Embryonic facial prominence (tissue), 1 donor: ENCODE measurements at regions not wholly inside any gene's neighbourhood (a gene's known extent, or its start where the extent isn't known, plus 50 kb on each side); places are given as distances from the start of the nearest gene placed in this dataset.

Source experiments
- DNase-seq: peaks from one replicate; pipeline ENCODE4 v3.0.0-alpha.2; 2016; ENCODE audit errors: extremely low spot score

DNA sequence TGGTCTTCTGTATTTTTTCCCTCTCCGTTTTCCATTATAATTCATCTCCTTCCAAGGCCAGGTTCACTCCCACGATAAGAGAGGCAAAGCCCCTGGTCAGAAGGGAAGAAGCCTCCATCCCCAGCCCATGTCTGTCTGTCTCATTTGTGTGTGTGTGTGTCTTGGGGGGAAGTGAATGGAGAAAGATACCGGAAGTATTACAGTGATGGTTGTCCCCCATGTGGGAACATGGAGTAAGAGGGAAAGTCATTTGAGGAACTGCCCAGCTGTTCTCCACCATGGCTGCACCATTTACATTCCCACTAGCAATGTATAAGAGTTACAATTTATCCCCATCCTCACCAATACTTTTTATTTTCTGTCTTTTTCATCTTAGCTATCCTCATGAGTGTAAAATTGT, 113.6 kb upstream of the ATP8B1 start:
- DNase-seq: no peak

DNA sequence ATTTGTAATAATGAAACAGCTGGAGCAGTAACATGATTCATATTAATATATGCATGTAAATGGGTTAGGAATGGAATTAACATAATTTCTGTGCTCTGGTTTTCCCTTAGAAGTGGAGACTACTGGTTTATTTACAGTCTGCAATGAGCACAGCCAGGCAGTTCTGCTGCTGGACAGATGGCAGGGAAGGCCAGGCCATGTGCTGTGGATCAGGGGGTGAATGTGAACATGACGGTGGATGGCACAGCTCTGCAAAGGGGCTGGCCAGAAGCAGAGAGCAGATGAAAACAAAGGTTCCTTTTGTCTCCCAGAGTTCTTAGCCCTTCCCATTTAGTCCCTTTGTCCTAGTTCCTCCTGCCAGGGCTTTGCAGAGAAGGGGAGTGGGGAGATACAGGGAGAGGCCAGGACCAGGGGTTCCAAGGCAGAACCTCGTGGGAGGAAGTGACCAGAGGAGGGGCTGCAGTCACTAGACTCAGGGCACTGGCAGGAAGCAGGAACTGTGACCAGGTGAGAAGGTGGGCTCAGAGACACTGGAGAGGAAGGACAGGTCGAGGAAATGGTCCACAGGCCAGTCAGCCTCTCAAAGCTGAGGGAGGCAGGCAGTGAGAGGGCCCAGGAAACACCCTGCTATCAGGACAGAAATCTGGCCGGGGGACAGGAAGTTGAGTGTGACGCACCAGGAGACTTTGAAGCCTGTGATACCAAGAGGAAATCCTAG, 112.9 kb upstream of the ATP8B1 start:
- no peak for DNase-seq

DNA sequence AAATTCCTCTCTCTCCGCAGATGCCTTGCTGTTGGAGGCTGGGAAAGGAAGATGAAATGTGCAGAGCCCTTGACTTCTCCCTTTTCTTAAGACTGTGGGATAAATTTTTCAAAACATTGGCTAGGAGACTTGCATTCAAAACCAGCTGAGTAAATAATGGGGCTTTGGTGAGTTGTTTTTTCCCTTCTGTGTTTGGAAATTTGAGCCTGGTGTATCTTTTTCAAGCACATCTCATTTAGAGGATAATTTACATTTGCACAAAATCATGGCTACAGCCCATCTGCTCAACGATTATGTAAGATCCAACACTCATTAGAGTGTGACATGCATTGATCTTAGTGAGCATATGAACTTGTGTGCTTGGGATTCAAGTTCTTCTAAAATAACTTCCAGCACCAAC, 112.1 kb upstream of the ATP8B1 start:
- DNase-seq: no peak

DNA sequence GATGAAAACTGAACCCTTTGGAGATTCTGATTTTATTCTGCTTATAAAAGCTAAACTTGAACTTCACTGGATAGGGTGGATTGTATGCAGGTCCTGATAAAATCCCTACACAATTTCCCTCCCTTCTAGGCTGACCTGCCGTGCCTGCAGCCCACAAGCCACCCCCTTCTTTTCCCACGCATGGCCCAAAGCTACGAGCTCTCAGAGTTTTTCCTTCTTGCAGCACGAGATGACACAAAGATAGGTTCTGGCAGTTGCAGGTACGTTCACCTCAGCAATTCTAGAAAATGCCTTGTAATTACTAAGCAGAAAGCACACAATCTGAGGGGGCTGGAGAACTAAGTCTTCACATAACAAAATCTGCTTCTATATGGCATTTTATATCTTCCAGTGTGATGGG, 110.6 kb upstream of the ATP8B1 start:
- no peak for DNase-seq

DNA sequence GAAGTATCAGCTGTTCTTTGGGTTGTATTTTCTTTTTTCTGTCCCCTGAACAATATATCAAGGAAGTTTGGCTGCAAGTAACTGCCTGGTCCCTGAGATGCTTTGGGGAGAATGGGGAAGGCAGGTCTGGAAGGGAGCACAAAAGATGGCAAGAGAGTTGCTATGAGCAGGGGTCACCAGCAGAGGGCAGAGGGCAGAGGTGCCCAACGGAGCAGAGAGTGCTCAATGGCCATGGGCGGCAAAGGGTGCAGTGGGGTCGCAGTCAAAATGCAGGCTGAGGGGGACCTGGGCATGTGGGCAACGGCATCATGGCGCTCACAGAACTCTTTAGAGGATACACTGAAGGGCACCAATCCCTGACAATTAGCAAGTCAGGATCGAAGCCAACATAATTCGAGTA, 107.7 kb upstream of the ATP8B1 start:
- no peak for DNase-seq

DNA sequence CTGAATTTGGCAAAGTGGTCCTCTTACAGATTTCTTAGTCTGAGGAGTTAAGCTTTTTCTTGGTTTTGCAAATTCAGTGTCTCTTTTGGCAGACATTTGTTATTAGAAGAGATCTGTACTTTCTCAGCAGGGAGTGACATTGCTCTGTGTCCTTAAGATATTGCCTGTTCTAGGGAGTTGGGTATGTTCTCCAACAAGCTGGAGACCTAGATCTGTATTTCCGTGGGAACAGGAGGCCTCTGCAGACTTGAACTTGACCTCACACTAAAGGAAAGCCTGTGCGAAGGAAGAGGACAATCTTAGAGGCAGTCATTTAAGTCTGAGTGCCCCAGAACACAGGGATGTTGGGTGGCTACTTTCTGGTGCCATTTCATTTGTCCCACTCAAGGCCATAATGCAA, 107.0 kb upstream of the ATP8B1 start:
- no peak for DNase-seq

DNA sequence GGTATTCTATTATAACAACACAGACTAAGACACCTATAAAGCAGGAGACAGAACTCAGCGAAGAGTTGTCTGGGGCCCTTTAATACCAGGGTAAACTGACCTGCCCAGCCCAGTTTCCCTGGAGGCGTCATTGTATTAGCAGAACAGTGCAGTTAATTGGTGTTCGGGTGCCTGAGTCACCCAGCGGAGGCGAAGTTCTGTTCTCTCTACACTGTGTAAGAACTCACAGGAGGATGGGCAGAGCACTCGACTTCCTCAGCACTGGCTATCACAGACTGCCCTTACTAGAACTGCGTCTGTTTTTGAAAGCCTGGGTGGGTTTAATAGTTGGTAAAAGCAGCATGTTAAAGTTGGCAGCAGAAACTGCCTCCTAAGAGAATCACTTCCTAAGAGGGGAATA, 106.5 kb upstream of the ATP8B1 start:
- no peak for DNase-seq

DNA sequence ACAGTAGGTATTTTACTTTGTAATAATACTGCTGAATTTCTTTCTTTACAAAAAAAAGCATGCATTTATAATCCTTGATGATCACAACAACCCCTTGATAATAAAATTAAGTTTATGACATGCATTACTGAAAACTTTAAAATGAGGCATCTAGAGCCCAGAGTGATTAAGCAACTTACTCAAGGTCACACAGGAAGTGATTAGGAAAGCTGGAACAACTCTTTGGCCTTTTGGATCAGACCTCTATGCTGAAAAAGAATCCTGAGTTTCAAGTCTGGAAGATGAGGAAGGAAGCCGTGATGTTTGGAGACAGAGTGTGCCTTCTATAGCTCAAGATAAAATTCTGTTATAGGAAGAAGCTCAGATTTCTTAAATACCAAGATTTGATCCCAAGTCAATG, 105.0 kb upstream of the ATP8B1 start:
- DNase-seq: no peak

DNA sequence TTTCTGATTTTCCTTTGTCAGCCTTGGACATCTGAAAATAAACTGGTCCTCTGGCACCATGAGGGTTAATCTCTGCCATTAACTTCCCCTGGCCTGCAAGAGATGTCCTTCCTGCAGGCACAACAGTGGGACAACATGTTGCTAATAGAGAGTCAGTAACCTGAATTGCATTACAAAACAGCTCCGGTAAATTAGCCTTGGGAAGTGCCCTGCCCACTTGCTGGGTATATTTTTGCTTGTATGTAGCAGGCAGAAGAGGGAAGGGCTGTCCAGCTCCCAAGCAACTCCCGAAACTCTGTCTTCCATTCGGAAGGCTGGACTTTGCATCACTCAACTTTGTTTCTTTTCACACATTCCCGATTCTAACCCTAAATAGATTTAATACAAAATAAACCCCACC, 104.4 kb upstream of the ATP8B1 start:
- DNase-seq: no peak

DNA sequence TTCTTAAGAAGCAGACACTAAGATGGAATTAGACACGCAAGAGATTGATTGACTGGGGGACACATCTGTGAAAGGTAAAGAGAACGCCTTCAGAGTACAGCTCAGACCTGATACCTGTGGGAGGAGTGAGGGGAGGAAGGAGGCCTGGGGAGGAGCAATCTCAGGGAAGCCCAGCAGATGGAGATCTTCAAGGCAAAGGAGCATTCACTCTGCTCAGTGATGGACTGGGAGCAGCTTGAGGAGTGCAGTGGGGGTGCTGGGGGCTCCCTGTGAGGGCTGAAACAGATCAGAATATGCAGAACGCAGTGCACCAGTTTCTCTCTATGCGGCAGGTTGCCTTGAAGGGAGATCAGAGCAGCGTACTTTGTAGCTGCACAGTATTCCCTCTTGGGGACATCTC, 103.7 kb upstream of the ATP8B1 start:
- no peak for DNase-seq

DNA sequence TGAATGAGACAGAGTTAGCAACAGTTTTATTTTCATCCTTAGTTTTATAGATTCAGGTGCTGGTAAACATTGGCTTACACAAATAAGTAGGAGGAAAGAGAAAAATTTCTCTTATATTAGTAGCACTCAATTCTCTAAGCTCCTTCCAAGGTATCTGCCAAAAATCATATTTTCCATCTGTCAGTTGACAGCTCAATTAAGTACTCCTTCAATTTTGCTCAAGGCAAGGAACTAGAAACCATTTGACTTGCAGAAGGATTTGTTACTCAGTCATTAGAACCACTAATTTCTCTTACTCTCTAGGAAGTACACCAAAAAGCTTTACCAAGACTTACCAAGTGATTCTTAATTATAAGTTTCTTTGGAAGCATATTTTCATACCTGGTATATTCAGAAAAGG, 101.4 kb upstream of the ATP8B1 start:
- no peak for DNase-seq

DNA sequence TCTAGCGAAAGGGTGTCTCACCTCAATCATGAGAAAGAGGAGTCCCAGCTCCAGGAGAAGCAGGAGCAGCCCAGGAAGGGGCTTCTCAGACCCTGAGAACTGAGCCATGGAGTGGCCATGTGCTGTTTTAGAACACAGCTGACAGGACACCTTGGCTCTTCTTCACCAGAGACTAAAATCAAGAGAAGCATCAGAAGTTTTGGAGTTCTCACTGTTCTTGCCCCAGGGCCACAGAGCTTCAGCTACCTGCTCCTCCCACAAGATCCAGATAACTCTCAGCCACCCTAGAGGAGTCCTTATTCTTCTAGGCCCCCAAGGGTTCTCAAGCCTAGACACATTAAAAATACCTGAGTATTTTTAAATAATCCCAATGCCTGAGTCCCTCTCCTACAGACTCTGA, 99.6 kb upstream of the ATP8B1 start:
- no peak for DNase-seq

DNA sequence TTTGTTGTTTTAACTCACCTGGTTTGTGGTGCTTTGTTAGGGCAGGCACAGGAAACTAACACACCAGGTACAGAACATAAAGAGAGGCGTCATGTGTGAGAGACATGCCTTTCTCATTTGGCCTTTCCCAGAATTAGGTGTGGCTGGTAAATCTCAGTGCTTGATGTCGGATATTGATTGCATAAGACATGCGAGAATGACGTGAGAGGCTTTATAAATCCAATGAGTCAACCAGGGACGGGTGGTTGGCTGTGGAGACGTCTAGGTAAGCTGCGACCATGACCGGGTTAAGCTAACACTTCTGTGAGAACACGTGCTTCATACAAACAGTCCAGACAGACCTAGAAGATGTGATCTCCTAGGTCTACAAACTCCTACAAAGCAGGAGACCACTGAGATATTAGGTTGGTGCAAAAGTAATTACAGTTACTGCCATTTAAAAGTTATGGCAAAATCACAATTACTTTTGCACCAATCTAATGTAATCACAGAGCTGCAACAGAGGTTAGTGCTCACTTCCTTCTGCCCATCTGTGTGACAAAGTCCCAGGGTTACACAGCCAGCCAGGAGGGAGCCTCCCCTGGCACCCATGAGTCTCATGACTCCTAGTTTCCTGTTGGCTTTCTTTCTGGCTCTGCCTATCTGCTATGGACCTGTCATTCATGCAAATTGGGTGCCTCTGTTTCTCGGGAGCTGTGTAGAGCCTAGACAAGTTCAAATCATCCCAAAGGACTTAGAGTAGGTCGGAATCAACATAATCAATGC, 98.9 kb upstream of the ATP8B1 start:
- no peak for DNase-seq

DNA sequence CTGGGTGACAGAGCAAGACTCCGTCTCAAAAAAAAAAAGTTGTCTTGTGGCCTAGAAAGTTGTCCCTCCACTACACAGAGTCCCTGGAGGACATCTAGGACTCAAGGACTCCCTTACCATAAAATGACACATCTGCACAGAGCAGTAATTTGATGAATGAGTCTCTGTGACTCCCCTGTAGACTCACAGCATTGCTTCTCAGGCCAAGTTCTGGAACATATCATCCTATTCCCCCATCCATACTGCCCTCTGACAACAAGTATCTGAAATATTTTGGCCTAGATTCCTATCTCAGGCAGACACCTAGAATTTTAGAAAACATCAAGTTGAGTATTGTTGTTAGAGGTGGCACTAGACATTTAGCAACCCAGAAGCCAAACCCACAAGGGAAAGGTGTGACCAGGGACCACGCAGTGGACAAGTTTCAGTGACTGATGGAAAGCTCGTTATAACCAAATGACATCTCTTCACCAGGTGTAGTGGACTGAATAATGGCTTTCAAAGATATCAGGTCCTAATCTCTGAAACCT, 97.9 kb upstream of the ATP8B1 start:
- no peak for DNase-seq

DNA sequence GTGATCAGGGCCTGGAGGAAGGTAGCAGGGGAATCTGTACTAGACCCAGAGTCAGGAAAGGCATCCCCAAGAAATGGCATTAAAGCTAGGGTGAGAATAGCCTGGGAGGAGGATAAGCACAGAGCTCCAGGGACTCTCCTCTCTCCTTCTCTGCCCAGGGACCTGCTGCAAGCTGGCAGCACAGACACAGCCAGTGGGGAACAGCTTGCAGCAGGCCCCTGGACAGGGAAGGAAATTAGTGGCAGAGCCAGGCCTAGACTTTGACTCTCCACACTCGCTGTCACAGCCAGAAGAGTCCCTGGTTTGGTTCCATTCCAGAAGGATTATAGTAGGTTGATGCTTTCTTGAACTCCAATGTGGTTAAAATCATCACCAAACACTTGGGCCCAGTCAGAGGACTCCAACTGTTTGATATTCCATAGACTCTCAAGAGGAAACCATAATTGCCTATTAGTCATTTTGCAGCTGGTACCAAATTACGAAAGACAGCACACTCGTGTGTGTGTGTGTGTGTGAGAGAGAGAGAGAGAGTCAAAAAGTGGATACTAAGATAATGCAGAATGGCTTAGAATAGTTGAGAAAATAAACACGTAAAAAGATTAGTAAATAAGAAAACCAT, 95.5 kb upstream of the ATP8B1 start:
- DNase-seq: no peak

DNA sequence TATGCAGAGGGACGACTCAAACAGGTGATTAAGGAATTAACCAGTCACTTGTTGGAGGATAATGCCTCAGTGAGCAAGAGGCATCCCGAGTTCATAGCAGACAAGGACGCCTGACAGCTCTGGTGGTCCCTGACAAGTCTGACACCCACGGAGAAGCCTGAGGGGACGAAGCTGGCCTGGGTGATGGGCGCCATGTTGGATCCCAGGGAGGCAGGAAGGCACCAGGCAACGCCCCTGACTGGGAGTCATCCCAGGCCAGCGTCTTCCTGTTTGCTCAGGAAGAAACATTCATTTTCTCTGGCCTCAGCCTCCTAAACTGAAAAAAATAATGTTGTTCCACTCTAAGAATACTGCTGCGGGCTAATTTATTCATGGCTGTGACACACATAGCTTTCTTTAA, 92.1 kb upstream of the ATP8B1 start:
- DNase-seq: no peak

DNA sequence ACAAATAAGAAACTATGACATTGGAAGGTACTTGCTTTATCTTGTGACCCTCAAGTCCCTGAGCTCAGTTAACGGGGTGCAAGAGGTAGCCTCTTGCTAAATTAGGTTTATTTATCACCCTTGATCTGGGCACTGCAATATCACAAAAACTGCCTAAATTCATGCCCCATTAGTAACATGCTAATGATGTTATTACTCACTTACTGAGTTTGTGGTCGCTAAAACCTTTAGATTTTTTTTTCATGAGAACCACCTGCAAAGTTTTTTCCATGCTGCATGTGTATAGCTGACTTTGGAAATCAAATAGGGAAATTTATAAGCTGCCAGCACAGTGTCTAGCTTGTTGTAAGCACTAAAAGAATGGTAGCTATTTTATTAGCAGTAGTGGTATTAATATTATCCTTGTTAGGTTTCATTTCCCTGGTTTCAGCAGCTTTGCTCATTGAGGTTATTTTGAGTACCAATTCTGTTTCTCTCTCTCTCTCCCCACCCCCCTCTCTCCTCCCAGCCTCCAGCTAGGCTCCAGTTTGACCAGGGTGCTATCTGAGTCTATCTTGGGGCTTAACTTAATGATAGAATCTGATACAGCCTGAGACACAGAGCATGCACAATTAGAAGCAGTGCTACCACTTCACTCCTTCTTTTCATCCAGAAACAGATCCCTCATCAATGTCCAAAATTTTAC, 88.7 kb upstream of the ATP8B1 start:
- DNase-seq: no peak

DNA sequence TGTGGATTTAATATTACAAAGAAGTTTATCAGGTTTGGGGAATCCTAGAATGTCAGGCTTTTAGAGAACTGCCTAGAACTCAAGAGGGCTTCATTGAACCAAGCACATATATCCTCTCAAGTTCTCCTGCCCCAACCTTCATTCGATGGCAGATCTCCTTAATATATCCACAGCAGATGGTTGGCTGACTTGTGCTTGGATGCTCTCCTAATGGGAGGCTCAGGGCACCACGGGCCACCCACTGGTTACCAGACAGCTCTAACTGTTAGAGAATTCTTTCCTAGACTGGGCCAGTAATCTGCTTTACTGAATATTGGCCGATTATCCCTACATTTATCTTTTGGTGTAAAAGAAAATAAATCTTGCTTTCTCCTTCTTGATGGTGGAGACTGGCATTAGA, 87.2 kb upstream of the ATP8B1 start:
- no peak for DNase-seq

DNA sequence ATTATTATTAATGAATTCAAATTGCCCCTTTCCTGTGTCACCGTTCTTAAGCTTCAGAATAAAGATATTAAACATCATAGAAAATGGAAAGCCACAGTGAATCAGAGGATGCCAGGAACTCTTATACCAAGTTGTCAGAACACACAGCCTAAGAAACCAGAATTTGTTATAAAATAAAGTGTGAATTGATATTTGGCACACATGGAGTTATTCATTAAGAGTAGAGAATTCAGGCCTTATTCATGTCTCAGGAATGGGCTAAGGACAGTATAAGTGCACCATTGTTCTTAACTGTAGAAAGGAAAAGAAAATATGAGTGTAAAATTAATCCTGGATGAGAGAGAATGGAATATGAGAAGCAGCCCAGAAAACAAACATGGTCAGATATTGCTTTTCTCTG, 86.7 kb upstream of the ATP8B1 start:
- DNase-seq: no peak

DNA sequence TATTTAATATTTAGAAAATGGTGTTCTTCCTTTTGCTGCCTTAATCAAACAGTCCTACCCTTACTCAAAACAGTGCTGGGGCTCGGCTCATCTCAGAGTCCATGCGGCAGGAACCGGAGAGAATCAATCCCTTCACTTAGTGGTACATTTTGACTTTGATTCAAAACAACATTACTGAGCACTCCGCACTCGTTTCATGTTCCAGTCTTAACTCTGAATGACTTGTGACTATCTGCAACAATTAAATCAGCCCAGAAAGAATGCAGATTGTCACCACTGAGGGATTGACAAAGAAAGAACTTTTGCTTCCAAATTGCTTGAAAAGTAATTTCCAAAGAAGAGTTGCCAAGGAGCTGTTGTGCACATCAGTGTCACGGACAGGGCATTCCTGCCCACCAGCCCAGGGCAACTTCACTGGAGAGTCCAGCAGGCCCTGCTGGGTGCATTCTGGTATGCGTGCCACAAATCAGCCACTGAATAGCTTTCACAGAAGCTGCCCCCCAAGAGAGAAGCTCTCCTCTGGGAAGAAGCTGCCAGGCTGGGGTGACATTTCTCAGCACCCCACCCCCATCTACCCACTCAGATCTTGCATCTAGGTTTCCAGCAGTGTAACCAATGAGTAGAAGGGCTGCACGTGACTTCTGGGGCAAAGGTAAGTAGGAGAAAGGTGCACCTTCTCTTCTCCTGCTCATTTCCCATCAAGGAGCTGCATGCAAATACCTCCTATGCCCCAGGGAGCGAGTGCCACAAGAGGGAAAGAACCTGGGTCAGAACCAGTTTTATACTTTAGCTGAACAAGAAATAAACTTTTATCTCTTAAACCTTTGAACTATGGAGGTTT, 84.6 kb upstream of the ATP8B1 start:
- DNase-seq: no peak

DNA sequence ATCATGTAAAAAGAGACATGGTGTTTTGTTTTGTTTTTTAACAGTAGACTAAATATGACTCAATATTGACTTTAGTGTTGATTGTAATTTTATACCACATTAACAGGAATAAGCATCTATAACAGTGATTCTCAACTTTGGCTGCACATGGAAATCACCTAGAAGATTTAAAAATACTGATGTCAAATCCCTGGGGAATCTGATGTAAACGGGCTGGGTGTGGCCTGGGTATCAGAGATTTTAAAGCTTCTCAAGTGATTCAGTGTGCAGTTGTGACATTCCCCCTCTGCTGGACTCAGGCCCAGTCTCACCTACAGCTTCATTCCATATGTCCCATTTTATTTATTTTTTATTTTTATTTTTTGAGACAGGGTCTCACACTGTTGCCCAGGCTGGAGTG, 82.8 kb upstream of the ATP8B1 start:
- DNase-seq: no peak
